Endothelial cell of umbilical vein (primary cell): ENCODE measurements at regions not wholly inside any gene's neighbourhood (a gene's known extent, or its start where the extent isn't known, plus 50 kb on each side); places are given as distances from the start of the nearest gene placed in this dataset.
A peak's percentile ranks its signal among the peaks of the same experiment; 100 is the strongest.

ENCODE experiments used
- BruUV-seq: library from RNA; stranded (reverse); fragments of 400-500 nt; replicated peaks from 2 replicates; lab custom pipeline; 2021; lab: Mats Ljungman, UMichigan
- CTCF ChIA-PET: fragments of 300-600, 350-600 bp; sonication (Branson Sonifier 250); formaldehyde crosslinking; loops from one replicate; lab custom pipeline; 2021; ENCODE audit warnings: antibody characterized with exemption, inconsistent platforms; lab: Charles Lee
- POLR2A ChIA-PET: fragments of 300-600, 350-600 bp; sonication (Branson Sonifier 250); formaldehyde crosslinking; loops from one replicate; lab custom pipeline; 2021; ENCODE audit warnings: antibody characterized with exemption, inconsistent platforms; lab: Charles Lee
- DNase-seq: peaks from one replicate; pipeline ENCODE4 v3.0.0-alpha.2; 2011; ENCODE audit warnings: low read depth, low spot score
- FAIRE-seq: peaks from 2 replicates; lab custom pipeline; 2011; peaks lifted over from hg19 to GRCh38; lab: Jason Lieb, UNC
- H2AFZ ChIP-seq: 2 replicates; pipeline ENCODE4 v1.6.0; 2012; ENCODE audit warnings: low read depth, low read length, control low read depth, inconsistent platforms
- H3K27ac ChIP-seq: 2 replicates; pipeline ENCODE4 v1.5.1; 2011; ENCODE audit warnings: low read depth, mild to moderate bottlenecking, control low read depth, low read length, moderate library complexity; ENCODE audit not compliant: insufficient read depth
- H3K27me3 ChIP-seq, 2 experiments: 2 replicates each; pipeline versions ENCODE4 v1.6.0 to v1.6.1; 2011; ENCODE audit warnings: low read length in 2 of 2, mixed read lengths in 1 of 2; ENCODE audit not compliant: control insufficient read depth in 2 of 2, insufficient read depth in 2 of 2
- H3K36me3 ChIP-seq, 2 experiments: 2 replicates in 1 of 2; 3 replicates in 1 of 2; pipeline ENCODE4 v1.5.1; 2011; ENCODE audit warnings: low read length in 2 of 2, mild to moderate bottlenecking in 1 of 2, moderate library complexity in 1 of 2; ENCODE audit not compliant: control insufficient read depth in 2 of 2, insufficient read depth in 2 of 2; ENCODE audit errors: extremely low read depth in 1 of 2
- H3K4me1 ChIP-seq: 3 replicates; pipeline ENCODE4 v1.5.1; 2011; ENCODE audit warnings: mild to moderate bottlenecking, low read length; ENCODE audit not compliant: control insufficient read depth, insufficient read depth; ENCODE audit errors: extremely low read depth
- H3K4me2 ChIP-seq: 2 replicates; pipeline ENCODE4 v1.6.1; 2011; ENCODE audit warnings: low read length, control low read depth, mixed read lengths; ENCODE audit not compliant: insufficient read depth
- H3K4me3 ChIP-seq, 3 experiments: fragments of 200-600 bp in 1 of 3; sonication (generic), shearing (Covaris generic) in 1 of 3; replicated peaks in 1 of 3; 2 replicates each; pipeline ENCODE4 v1.5.1; 2011 to 2016; ENCODE audit warnings: control low read depth in 3 of 3, low read length in 3 of 3, mild to moderate bottlenecking in 2 of 3, inconsistent platforms in 1 of 3, low read depth in 1 of 3, moderate library complexity in 1 of 3; ENCODE audit not compliant: insufficient read depth in 1 of 3
- H3K79me2 ChIP-seq: 2 replicates; pipeline ENCODE4 v1.6.0; 2012; ENCODE audit warnings: low read length, inconsistent platforms; ENCODE audit not compliant: control insufficient read depth, insufficient read depth
- H3K9ac ChIP-seq: replicated peaks from 2 replicates; pipeline ENCODE3; 2011; ENCODE audit warnings: low read length, control low read depth; ENCODE audit not compliant: insufficient read depth; ENCODE audit errors: extremely low read depth
- H3K9me1 ChIP-seq: replicated peaks from 3 replicates; pipeline ENCODE4 v1.6.0; 2011; ENCODE audit warnings: mild to moderate bottlenecking, low read length; ENCODE audit not compliant: control insufficient read depth, insufficient read depth; ENCODE audit errors: extremely low read depth
- H3K9me3 ChIP-seq: replicated peaks from 2 replicates; pipeline ENCODE4 v1.5.1; 2012; ENCODE audit warnings: low read length, inconsistent platforms; ENCODE audit not compliant: control insufficient read depth, insufficient read depth
- H4K20me1 ChIP-seq: replicated peaks from 2 replicates; pipeline ENCODE3; 2011; ENCODE audit warnings: mild to moderate bottlenecking, low read length; ENCODE audit not compliant: control insufficient read depth, insufficient read depth; ENCODE audit errors: extremely low read depth
- CTCF ChIP-seq, 2 donors: IDR thresholded peaks; 1 replicate in 1 of 2; 2 replicates in 1 of 2; pipeline ENCODE4 v1.5.1; 2011; ENCODE audit warnings: low read length in 2 of 2, mild to moderate bottlenecking in 2 of 2, moderate library complexity in 2 of 2, control low read depth in 1 of 2, inconsistent platforms in 1 of 2, low read depth in 1 of 2; ENCODE audit not compliant: insufficient read depth in 1 of 2; ENCODE audit errors: extremely low read depth in 1 of 2
- EZH2 ChIP-seq: IDR thresholded peaks from 2 replicates; pipeline ENCODE4 v1.6.1; 2012; ENCODE audit warnings: borderline replicate concordance, low read depth, mild to moderate bottlenecking, moderate library complexity, low read length, inconsistent platforms; ENCODE audit not compliant: severe bottlenecking
- FOS ChIP-seq: IDR thresholded peaks from 2 replicates; pipeline ENCODE4 v1.6.1; 2011; ENCODE audit warnings: mild to moderate bottlenecking, low read length, moderate library complexity, borderline replicate concordance; ENCODE audit not compliant: insufficient read depth
- GATA2 ChIP-seq: IDR thresholded peaks from 2 replicates; pipeline ENCODE4 v1.7.0; 2011; ENCODE audit warnings: low read depth, mild to moderate bottlenecking, moderate library complexity, mixed read lengths, low read length; ENCODE audit not compliant: insufficient read length, insufficient read depth
- JUN ChIP-seq: IDR thresholded peaks from 2 replicates; pipeline ENCODE4 v1.6.1; 2011; ENCODE audit warnings: borderline replicate concordance, low read depth; ENCODE audit not compliant: insufficient read length, insufficient read depth
- MAX ChIP-seq: IDR thresholded peaks from 2 replicates; pipeline ENCODE4 v1.6.1; 2011; ENCODE audit not compliant: insufficient read depth, insufficient read length
- MYC ChIP-seq: IDR thresholded peaks from one replicate; pipeline ENCODE4 v1.6.1; 2011; ENCODE audit warnings: mild to moderate bottlenecking, low read depth, low read length
- POLR2A ChIP-seq: IDR thresholded peaks from 2 replicates; pipeline ENCODE4 v1.6.1; 2012; ENCODE audit warnings: low read depth, mild to moderate bottlenecking, control low read depth, low read length
- POLR2AphosphoS5 ChIP-seq: IDR thresholded peaks from 2 replicates; pipeline ENCODE4 v1.6.1; 2012; ENCODE audit warnings: low read depth, mild to moderate bottlenecking, control low read depth, low read length, moderate library complexity; ENCODE audit not compliant: insufficient read depth
- dilution Hi-C: fragments of 300-500 bp; cut with MboI; formaldehyde crosslinking; loops from one replicate; pipeline ENCODE4 v1.15.0; 2019; ENCODE audit warnings: low sequenced_read_pairs; ENCODE audit not compliant: extremely low pct_ligation_motif_present
- intact Hi-C: fragments of 100-400 bp; cut with micrococcal nuclease; formaldehyde crosslinking; loops from one replicate; pipeline ENCODE4 v1.10.0; 2022

- no peak for DNase-seq
- intact Hi-C loops (no loop called here), dilution Hi-C loops (no loop called here)
- no peaks in the 10 kb centered on the region for H3K79me2 ChIP-seq
- no peaks in the 10 kb centered on the region for H3K27me3 ChIP-seq
- no peaks in the 10 kb centered on the region for H3K4me1 ChIP-seq
- TF ChIP-seq MAX: no peak
- TF ChIP-seq JUN: no peak
- TF ChIP-seq GATA2: no peak
- no peak for TF ChIP-seq CTCF (IDR thresholded peaks at IDR 0.05; ENCODE audit: extremely low read depth in 1 of 2, insufficient read depth in 1 of 2, low read depth in 1 of 2, low read length in 2 of 2)
- no peak for TF ChIP-seq POLR2A
- no peak for TF ChIP-seq POLR2AphosphoS5
- TF ChIP-seq FOS: no peak
- no peak for TF ChIP-seq EZH2
- no peak for TF ChIP-seq MYC
- FAIRE-seq: peak; percentile 40
- no peak overlapping the region for H3K9ac ChIP-seq
- POLR2A ChIA-PET: no interaction called here
- no peak overlapping the region for H3K27ac ChIP-seq
- H3K36me3 ChIP-seq: no peaks in the 10 kb centered on the region
- no peak overlapping the region for H3K4me3 ChIP-seq
- H3K9me3 ChIP-seq: no peaks in the 10 kb centered on the region
- no peak overlapping the region for H3K4me2 ChIP-seq
- no TSS peak for BruUV-seq
- H3K9me1 ChIP-seq: no peaks in the 10 kb centered on the region
- CTCF ChIA-PET: interaction anchor here (1.1 to 1.5 kb wide), 2 partner anchors 14 to 26 kb away, joined by 3 to 4 read pairs; no protein-coding TSS in a partner anchor
- H2AFZ ChIP-seq: no peak overlapping the region
- H4K20me1 ChIP-seq: no peaks in the 10 kb centered on the region
These were observed 377.0 kb upstream of the RIOK2 start for GRCh38 chr5:97559827-97560598.
